Activated effector memory CD4-positive, alpha-beta T cell treated with Interleukin-2 at 50 U/mL for 16 hours (primary cell): ENCODE measurements at regions not wholly inside any gene's neighbourhood (a gene's known extent, or its start where the extent isn't known, plus 50 kb on each side); places are given as distances from the start of the nearest gene placed in this dataset.
"Not testable (repeated sequence)": the region's sequence is repeated elsewhere in the genome, so short reads cannot be mapped to it uniquely, and the experiment has no call there.

ENCODE experiments used
- DNase-seq: peaks from one replicate; pipeline ENCODE4 v3.0.0-alpha.2; 2020

DNA sequence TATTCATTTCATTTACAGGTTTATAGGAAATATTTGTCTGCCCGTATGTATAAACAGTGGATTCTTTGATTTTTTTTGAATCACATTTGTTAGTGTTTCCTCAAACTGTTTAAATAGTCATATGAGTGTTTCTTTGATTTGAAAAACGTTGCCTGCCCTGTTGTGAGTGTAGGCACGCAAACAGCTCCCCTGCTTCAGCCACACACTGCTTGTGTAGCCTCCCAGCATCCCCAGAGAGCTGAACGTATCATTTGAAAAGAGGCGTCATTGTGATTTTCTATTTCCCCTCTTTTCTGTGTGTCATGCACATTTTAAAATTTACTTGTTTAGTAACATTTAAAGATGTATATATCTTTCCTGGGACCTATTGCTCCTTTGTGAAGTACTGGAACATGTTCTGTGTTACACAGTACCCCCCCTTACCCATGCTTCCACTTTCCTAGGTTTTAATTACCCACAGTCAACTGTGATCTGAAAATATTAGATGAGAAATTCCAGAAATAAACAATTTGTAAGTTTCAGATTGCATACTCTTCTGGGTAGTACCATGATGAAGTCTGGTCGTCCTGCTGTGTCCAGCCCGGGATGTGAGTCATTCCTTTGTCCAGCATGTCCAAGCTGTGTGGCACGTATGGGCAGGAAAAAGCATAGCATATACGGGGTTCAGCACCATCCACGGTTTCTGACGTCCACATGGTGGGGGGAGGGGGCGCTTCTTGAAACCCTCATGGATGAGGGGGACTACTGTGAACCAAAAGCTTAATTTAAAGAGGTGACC, 78.7 kb downstream of the NPIPB11 start:
- DNase-seq, result not testable (repeated sequence)

DNA sequence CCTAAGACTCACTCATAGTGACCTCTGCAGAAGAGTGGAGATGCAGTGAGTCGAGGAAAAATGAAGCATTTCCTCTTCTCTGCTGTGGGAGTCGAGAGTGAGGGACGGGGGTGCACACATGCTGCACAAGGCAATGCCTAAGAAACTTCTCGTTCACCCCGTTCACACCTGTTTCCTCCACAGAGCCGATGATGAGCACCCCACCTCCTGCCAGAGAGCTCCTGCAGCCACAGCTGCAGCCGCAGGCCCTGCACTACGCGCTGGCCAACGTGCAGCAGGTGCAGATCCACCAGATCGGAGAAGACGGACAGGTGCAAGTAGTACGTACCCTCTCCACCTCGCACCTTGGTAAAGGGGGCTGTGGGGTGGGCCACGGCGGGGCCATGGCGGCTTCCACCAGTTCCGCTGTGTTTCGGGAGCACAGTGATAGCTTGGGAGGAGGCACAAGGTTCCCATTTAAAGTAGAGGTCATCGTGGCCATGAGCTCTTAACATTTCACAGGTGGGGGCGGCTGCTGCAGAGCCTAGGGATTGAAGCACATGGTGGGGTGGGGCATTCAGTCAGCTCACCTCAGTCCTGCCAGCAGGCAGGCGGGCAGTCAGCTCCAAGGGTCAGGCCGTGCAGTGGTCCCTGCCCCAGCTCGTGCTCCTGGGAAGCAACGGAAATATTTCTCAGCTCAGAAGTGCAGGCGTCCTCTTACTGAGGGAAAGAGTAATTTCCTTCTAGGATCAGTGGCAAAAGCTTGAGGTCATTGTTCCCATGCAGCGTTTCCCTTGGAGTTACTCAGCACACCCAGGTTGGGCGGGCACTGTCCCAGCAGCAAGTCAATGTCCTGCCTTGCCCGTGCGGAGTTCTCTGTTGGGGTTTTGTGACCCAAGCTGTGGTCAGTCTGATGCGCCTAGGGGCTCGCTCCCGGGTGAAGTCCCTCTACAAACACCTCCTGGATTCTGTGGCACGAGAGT, 80.1 kb downstream of the NPIPB11 start:
- not testable (repeated sequence) for DNase-seq

DNA sequence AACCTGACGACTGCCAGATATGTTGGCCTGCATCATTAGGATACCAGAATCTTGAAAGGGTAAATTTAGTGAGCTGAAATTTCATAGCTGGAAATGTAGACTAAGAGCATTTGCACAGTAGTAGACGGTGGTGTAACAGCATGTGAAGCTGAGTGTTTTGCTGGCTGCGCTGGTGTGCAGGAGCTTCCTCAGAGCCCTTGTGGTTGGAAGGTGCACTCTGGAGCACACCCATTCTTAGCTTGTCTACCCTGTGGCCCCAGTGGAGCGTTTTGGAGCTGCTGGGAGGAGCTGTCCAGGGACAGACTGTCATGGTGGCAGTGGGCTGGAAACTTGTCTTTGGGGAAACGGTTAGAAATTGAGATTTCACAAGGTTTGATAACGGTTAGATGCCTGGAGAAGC, 82.8 kb downstream of the NPIPB11 start:
- DNase-seq, result not testable (repeated sequence)

DNA sequence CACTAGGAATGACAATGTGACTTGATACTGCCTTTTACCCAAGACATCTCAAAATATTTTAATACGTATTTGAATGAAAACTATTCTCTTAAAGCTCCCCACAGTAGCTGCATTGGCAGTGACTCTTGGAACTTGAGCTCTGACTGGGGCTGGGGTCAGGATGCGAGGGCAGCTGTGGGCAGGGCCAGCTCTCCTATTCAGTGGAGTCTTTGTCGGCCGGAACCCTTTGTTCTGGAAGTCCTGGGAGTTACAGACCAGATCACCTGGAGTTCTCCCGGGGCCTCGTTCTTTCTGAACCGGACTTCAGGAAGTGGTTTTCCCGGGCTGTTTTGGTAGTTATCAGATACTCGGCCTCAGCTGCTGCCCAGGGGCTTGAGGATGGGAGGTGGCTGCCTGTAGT, 84.9 kb downstream of the NPIPB11 start:
- DNase-seq, result no peak

DNA sequence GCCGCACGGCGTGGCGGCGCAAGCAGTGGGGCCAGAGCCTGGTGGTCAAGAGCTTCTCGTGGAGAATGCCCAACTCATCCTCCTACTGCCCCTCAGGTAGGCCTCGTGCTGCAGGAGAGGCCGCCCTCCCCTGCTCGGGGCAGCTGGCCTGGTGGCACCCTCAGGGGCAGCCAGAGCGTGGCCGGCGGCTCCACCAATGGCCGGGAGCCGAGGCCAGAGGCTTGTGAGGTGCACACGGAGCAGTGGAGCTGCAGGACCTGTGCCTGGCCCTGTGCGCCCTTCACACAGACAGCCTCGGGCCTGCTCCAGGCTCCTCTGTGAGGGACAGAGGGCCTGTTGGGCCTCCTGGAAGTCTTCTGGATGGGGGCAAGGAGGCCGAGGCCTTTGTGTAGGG, 85.5 kb downstream of the NPIPB11 start:
- no peak for DNase-seq

DNA sequence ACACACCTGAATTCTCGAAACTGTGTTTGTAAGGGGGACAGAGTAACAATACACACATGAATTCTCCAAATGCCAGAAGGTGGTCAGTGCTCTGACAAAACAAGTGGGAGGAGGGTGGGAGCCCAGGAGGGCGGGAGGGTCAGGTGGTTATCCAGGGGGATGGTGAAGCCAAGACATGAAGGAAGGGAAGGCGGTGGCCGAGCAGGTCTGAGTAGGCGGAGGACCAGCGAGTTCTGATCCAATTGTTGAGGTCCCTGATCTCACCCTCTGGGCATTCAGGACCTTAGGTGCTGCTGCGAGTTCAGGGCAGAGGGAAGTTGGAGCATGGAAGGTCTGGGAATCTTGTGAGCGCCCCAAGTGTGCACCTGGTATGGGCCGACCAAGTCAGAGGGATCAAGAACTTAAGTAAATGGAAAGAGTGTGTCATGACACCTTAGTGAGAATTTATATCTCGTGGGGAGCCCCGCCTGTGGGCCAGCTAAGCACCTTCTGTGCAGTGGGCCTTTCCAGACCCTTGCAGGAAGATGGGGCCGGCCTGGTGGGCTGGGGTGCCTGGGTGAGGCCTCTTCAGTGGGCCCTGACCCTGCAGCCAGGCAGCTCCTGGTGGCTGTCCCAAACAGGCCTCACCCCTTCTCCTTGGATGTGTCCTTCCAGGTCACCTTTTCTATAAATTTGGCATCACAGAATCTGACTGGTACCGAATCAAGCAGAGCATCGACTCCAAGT, 86.1 kb downstream of the NPIPB11 start:
- no peak for DNase-seq

DNA sequence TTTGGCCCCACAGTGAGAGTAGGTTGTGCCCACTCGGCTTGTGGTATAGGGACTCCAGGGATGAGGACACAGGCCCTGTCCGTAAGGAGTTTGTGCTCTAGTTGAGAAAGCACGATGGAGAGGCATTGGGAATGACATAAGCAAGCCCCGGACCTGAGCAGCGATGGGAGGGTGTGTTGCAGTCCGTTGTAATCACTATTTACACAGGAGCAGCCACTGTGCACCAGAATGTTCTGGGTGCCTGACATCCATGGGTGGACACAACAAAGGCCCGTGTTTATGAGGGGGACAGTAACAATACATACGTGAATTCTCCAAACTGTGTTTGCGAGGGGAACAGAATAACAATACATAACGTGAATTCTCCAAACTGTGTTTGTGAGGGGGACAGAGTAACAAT, 86.8 kb downstream of the NPIPB11 start:
- no peak for DNase-seq

DNA sequence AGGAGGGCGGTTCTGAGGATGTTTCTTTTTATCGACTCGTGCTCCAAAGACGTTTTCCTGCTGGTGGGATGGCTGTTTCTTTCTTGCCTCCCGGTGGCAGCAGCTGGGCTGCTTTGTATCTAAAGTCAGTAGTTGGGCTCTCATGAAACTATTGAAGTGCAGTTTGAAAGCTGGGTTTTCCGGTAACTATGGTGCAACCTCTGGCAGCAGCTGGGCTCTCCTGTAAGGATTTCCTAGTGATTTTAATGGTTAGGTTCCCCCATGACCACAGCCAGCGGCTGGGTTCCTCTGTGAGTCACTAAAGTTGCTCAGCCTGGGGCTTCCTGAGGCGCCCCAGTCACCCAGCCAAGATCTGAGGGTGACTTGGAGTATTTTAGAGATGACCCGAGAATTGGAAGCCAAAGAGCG, 87.9 kb downstream of the NPIPB11 start:
- not testable (repeated sequence) for DNase-seq

DNA sequence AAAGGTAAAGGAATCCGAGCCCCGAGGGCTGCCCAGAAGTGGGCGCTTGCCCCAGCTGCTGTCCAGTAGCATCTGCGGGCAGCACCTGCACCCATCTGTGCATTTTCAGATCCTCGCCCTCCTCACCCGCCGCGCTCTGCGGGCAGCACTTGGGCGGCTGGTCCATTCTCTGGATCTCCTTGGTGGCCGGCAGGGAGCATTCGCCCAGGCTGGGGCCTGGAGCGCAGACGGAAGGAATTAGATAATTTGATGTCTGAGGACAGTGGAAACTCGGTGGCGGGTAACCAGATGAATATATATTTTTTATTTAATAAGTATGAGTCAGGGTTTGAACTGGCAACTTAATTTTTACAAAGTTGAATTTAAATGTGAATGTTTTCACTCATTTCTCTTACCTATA, 88.5 kb downstream of the NPIPB11 start:
- no peak for DNase-seq

DNA sequence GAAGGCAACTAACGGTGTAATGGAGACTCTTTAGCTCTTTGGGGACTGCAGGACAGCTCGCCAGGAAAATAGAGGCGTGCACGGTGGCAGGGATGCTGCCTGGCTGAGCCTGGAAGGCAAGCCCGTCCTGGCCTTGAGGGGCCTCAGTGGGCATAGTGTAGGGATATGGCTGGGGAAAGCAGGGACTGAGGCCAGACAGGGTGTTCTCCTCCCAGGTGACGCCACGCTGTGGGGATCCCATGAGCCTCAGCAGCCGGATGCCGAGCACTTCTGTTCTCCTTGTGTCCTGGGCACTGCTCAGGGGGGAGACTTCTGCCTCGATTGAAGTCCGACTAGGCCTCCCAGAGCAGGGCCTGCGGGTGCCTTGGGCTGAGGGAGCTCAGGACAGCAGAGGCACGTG, 89.2 kb downstream of the NPIPB11 start:
- DNase-seq, result no peak

DNA sequence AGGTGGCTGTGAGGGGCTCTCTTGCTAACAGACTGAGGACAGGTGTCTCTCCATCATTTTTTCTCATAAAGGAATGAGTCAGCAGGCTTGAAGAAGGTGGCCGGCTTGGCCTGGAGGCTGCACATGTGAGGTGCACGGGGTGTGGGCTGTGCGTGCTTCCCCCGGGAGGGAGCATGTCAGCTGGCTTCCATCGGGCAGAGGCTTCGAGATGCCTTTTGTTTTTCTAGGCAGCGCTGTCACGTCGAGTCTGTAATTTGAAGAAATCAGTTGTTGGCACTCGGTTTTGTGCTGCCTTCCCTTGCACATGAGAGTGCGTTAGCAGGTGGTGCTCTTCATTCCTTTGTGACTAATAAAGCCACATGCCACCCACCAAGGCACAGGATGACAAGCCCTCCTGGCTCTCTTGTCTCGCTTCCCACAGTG, 89.7 kb downstream of the NPIPB11 start:
- DNase-seq, result no peak

DNA sequence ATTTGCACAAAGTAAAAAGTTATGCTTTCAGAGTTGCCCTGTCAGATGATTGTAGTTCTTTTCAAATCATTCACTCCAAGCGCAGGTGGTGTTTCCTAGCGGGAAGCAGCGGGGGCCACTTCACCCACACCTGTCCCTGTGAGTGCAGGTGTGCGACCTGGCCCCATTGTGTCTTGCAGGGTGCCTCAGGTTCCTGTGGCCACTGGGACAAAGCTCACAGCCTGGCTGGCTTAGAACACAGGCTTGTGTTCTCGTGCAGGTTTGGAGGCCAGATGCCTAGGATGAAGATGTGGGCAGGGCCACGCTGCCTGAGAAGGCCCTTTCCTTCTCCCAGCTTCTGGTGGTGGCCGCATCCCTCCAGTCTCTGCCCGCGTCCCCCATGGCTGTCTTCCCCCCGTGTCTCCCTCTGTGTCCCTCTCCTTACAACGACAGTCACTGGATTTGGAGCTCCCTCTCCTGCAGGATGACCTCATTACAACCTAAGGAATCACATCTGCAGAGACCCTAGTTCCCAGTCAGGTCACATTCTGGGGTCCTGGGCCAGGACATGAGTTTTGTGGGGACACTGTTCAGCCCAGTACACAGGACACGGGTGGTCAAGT, 90.5 kb downstream of the NPIPB11 start:
- no peak for DNase-seq

DNA sequence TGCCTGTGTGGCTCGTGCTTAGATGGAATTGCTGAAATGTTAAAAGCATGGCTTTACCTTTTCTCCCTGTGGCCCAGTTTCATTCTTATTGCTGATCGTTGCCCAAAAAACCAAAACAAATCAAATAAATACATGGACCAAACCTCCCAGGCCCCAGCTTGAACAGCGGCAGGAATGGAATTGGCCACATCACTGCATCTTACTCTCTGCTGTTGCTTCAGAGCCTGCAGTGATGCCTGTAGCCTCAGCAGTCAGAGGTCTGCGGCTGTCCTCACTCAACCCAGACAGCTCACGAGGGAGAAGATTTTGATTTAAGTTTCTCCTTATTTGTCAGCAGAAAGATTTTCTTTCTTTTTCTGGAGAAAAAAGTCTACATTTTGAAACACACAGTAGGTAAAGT, 91.5 kb downstream of the NPIPB11 start:
- no peak for DNase-seq

DNA sequence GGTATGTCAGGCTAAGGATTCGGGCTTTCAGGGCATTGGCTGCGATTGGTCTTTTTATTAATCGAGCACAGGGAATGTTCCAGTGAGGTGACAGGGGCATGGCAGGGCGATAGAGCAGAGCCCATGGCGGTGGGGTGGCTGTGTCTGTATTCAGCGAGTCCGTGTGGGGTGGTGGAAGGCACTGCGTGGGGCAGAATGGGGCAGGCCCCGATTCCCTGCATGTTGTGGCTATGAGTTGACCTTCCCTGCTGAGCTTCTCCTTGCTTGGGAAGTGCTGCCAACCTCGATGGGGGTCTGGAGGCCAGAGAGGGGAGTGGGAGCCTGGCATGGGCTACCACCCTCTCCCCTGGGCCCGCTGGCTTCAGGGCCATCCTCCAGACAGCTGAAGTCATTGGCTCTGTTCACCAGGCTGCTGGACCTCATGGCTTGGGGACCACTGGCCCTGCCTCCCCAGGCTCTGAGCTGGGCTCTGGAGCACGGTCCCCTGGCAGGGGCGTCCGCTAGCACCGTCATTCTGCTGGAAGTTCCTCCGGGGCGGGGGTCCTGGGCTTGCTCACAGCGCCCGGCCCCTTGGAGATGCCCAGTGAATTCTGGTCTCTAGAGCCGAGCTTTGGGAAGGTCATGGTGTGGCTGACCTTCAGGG, 92.1 kb downstream of the NPIPB11 start:
- no peak for DNase-seq

DNA sequence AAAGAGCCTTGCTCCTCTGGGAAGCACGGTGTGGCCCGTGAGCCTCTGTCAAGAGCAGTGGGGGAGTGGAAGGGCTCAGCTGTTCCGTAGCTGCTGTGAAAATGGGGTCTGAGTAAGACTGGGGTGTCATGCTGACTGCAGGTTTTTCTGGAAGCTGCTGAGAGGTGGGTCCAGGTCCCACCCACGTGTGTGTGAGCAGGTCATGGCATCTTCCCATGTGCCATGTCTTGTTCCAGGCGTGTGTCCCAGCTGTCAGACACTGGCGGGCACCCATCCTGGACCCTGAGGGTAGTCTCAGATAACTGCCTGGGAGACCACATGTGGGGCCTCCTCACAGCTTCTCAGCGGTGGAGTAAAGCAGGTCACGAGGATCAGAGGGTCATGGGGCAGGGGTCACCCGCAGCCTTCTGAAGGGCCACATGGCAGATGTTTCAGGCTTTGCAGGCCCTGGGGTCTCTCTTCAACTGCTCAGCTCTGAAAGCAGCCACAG, 92.9 kb downstream of the NPIPB11 start:
- no peak for DNase-seq

DNA sequence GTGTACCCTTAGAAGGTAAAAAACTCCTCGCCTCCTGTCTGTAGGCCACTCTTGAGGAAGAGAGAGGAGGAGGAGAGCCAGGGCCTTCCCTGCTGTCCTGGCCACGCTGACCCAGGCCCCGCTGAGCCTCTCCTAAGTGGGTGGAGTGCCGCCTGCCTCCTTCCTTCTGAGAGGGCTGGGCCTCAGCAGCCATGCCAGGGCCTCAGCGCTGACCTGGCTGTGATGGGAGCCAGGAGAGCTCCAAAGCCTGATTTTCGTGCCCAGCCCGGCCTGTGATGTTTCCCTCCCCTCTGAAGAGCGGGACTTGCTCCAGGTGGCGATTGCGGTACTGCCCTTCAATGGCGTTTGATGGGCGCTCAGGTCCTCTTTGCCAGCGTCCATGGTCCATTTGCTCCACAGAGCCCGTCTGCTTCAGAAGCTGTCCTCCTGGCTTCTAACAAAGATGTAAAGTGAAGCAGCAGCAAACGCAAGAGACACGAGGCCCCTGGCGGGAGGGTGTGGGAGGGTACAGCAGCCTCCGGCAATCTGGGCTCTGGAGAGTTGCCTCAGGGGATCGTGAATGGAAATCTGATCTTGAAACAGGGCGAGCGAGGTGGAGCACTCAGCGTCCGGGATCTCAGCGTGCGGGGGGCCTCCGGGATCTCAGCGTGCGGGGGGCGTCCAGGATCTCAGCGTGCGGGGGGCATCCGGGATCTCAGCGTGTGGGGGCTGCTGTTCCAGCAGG, 93.5 kb downstream of the NPIPB11 start:
- DNase-seq, result no peak

DNA sequence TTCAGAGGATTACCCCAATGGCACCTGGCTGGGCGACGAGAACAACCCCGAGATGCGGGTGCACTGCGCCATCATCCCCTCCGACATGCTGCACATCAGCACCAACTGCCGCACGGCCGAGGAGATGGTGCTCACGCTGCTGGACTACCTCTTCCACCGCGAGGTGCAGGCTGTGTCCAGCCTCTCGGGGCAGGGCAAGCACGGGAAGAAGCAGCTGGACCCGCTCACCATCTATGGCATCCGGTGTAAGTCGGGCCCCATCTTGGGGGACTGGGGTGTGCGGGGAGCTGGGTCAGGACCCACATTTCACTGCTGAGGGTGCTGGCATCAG, 94.2 kb downstream of the NPIPB11 start:
- DNase-seq, result not testable (repeated sequence)

DNA sequence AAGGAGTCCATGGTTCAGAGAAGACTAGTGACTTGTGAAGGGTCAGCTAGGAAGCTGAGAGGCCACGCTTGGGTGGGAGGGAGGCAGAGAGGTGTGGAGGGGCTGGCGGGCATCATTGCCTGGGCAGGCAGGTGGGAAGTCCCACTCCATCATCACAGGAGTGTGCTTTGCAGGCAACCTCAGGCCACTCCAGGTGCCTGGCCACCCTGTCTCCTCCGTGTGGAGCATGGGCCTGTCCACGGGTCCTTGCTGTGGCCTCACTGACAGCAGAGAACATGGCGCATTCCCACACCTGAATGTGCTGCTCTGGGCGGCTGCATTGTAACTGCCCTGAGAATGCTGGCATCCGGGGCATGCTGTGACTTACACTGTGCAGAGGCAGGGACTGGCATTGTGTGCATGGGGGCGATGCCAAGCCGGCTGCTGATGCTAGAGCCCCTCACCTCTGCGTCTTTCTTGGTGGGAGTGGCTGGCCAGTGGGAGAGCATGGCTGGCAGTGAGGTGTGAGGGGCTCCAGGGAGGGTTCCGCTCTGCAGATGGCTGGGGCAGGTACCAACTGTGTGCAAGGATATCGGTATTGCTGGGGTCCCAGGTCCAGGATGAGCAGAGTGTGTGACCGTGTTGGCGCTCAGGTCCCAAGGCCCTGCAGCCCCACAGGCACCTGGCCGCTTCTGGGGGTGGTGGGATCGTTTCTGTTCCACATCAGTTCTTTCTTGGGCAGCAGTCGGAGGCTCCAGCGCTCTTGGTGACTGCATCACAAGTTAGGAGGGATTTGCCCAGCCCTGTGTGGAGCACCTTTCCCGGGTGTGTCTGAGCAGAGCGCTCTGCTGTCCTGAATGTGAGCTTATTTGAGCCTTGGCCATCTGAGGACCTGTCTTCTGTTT, 94.8 kb downstream of the NPIPB11 start:
- DNase-seq, result no peak

DNA sequence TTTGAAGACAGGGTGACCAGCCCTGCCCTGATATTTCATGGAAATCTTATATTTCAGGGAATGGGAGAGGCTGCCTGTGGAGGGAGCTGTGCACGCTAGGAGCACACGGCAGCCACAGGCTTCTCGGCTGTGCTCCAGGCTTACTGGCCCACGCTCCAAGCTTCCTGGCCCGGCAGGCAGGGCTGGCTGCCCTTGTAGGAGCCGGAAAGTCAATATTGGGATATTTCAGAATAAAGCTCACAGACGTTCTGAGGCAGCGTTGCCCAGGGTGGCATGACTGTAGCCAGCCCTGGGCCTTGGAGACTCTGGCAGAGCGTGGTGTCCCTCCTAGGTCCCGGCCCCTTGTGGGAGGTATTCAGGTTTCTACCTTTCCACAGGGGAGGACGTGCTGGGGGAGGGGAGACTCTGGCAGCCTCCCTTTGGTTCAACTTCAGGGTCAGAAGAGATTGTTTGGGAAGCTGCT, 95.6 kb downstream of the NPIPB11 start:
- no peak for DNase-seq

DNA sequence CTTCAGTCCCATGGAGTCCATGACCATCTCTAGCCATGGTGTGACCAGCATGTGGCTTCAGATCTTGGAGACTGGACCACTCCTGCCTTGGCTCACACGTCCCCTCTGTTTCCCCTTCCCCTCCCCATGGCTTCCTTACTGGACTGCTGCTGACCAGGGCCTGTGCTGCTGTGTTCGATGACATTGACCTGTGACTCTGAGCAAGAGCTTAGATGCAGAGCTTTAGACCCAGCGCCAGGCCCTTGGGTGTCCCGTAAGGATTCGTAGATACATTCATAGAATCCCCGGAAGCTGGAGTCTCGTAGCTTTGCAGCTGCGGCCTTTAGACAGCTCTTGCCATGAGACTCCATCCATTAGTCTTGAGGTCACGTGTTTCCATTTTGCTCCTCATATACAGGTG, 96.3 kb downstream of the NPIPB11 start:
- DNase-seq, result not testable (repeated sequence)
